H9 (cell line): ENCODE measurements at regions not wholly inside any gene's neighbourhood (a gene's known extent, or its start where the extent isn't known, plus 50 kb on each side); places are given as distances from the start of the nearest gene placed in this dataset.

ENCODE experiments used
- DNase-seq: peaks from one replicate; pipeline ENCODE4 v3.0.0-alpha.2; 2017
- H2AFZ ChIP-seq: one replicate; pipeline ENCODE4 v1.6.1; 2013; ENCODE audit warnings: mild to moderate bottlenecking, low read length, control low read depth, moderate library complexity
- H2AK5ac ChIP-seq: 2 replicates; pipeline ENCODE4 v1.6.1; 2013; ENCODE audit warnings: low read length, control low read depth, mixed read lengths; ENCODE audit not compliant: insufficient read length
- H2BK120ac ChIP-seq: one replicate; pipeline ENCODE4 v1.6.1; 2013; ENCODE audit warnings: low read depth, mild to moderate bottlenecking, low read length, control low read depth, inconsistent platforms; ENCODE audit not compliant: poor library complexity, severe bottlenecking
- H2BK12ac ChIP-seq: 2 replicates; pipeline ENCODE4 v1.6.1; 2013; ENCODE audit warnings: low read length, control low read depth, mixed read lengths, low read depth; ENCODE audit not compliant: insufficient read length
- H2BK15ac ChIP-seq: 2 replicates; pipeline ENCODE4 v1.6.1; 2013; ENCODE audit warnings: low read depth, low read length, control low read depth
- H2BK20ac ChIP-seq: one replicate; pipeline ENCODE4 v1.6.1; 2013; ENCODE audit warnings: low read depth, mild to moderate bottlenecking, low read length, control low read depth, inconsistent platforms; ENCODE audit not compliant: poor library complexity, severe bottlenecking
- H2BK5ac ChIP-seq: 2 replicates; pipeline ENCODE4 v1.6.1; 2013; ENCODE audit warnings: low read length, control low read depth, mixed read lengths; ENCODE audit not compliant: insufficient read length
- H3K14ac ChIP-seq: 2 replicates; pipeline ENCODE4 v1.6.1; 2013; ENCODE audit warnings: low read length, control low read depth; ENCODE audit not compliant: insufficient read depth
- H3K18ac ChIP-seq: 2 replicates; pipeline ENCODE4 v1.6.1; 2013; ENCODE audit warnings: low read depth, mild to moderate bottlenecking, mixed read lengths, low read length, control low read depth; ENCODE audit not compliant: insufficient read length
- H3K23ac ChIP-seq: 2 replicates; pipeline ENCODE4 v1.6.1; 2013; ENCODE audit warnings: low read length, control low read depth, mixed read lengths, low read depth; ENCODE audit not compliant: insufficient read length
- H3K23me2 ChIP-seq: 2 replicates; pipeline ENCODE4 v1.6.1; 2013; ENCODE audit warnings: low read depth, mild to moderate bottlenecking, mixed read lengths, low read length, control low read depth; ENCODE audit not compliant: insufficient read length, poor library complexity, severe bottlenecking
- H3K27ac ChIP-seq: 2 replicates; pipeline ENCODE4 v1.5.1; 2013; ENCODE audit warnings: low read length, control low read depth, mixed read lengths, low read depth; ENCODE audit not compliant: insufficient read length
- H3K27me3 ChIP-seq: 2 replicates; pipeline ENCODE4 v1.6.1; 2013; ENCODE audit warnings: low read length, control low read depth, inconsistent platforms; ENCODE audit not compliant: insufficient read depth
- H3K4ac ChIP-seq: 2 replicates; pipeline ENCODE4 v1.6.1; 2013; ENCODE audit warnings: low read depth, mild to moderate bottlenecking, control low read depth, inconsistent platforms, low read length, moderate library complexity
- H3K4me1 ChIP-seq: 2 replicates; pipeline ENCODE4 v1.6.1; 2013; ENCODE audit warnings: low read length, control low read depth, inconsistent platforms; ENCODE audit not compliant: insufficient read depth
- H3K4me2 ChIP-seq: 2 replicates; pipeline ENCODE4 v1.6.1; 2013; ENCODE audit warnings: low read length, control low read depth, mixed read lengths; ENCODE audit not compliant: insufficient read length, insufficient read depth
- H3K56ac ChIP-seq: 2 replicates; pipeline ENCODE4 v1.6.1; 2013; ENCODE audit warnings: low read depth, mild to moderate bottlenecking, mixed read lengths, low read length, control low read depth; ENCODE audit not compliant: insufficient read length
- H3K79me1 ChIP-seq: 2 replicates; pipeline ENCODE4 v1.6.1; 2013; ENCODE audit warnings: low read depth, mild to moderate bottlenecking, moderate library complexity, low read length, control low read depth, inconsistent platforms; ENCODE audit not compliant: insufficient read depth, poor library complexity, severe bottlenecking
- H3K79me2 ChIP-seq: 2 replicates; pipeline ENCODE4 v1.6.1; 2013; ENCODE audit warnings: low read length, control low read depth, inconsistent platforms; ENCODE audit not compliant: insufficient read depth
- H3K9ac ChIP-seq: 2 replicates; pipeline ENCODE4 v1.6.1; 2013; ENCODE audit warnings: low read length, control low read depth, mixed read lengths; ENCODE audit not compliant: insufficient read length; ENCODE audit errors: extremely low read depth
- H3K9me3 ChIP-seq: one replicate; pipeline ENCODE4 v1.6.1; 2013; ENCODE audit warnings: low read depth, low read length, inconsistent platforms; ENCODE audit not compliant: control insufficient read depth
- H3T11ph ChIP-seq: one replicate; pipeline ENCODE4 v1.6.1; 2013; ENCODE audit warnings: mild to moderate bottlenecking, low read length, control low read depth, inconsistent platforms
- H4K20me1 ChIP-seq: one replicate; pipeline ENCODE4 v1.6.1; 2013; ENCODE audit not compliant: control insufficient read depth, insufficient read length, insufficient read depth
- H4K5ac ChIP-seq: 2 replicates; pipeline ENCODE4 v1.6.1; 2013; ENCODE audit warnings: low read depth, mild to moderate bottlenecking, mixed read lengths, low read length, control low read depth; ENCODE audit not compliant: insufficient read length
- H4K8ac ChIP-seq: replicated peaks from 2 replicates; pipeline ENCODE4 v1.6.1; 2013; ENCODE audit warnings: low read length, control low read depth, mixed read lengths, low read depth; ENCODE audit not compliant: insufficient read length
- H4K91ac ChIP-seq: 2 replicates; pipeline ENCODE4 v1.6.1; 2013; ENCODE audit warnings: low read depth, mild to moderate bottlenecking, moderate library complexity, mixed read lengths, low read length, control low read depth; ENCODE audit not compliant: insufficient read length
- H3K27ac Mint-ChIP-seq, 3 experiments: 2 replicates in 2 of 3; 3 replicates in 1 of 3; pipeline ENCODE4 v1.8.0; 2020 to 2021; ENCODE audit warnings: mixed read lengths in 3 of 3, mild to moderate bottlenecking in 1 of 3, moderate library complexity in 1 of 3
- H3K27me3 Mint-ChIP-seq: 2 replicates; pipeline ENCODE4 v1.8.0; 2021; ENCODE audit warnings: low read depth, mild to moderate bottlenecking, moderate library complexity, mixed read lengths
- H3K36me3 Mint-ChIP-seq, 3 experiments: 2 replicates in 2 of 3; 3 replicates in 1 of 3; pipeline ENCODE4 v1.8.0; 2020 to 2021; ENCODE audit warnings: low read depth in 3 of 3, mixed read lengths in 3 of 3; ENCODE audit not compliant: insufficient read depth in 1 of 3
- H3K4me1 Mint-ChIP-seq, 2 experiments: 2 replicates each; pipeline ENCODE4 v1.8.0; 2020; ENCODE audit warnings: mixed read lengths in 2 of 2
- H3K4me3 Mint-ChIP-seq, 2 experiments: 2 replicates in 1 of 2; 3 replicates in 1 of 2; pipeline ENCODE4 v1.8.0; 2020 to 2021; ENCODE audit warnings: mild to moderate bottlenecking in 2 of 2, mixed read lengths in 2 of 2, moderate library complexity in 1 of 2
- H3K9me3 Mint-ChIP-seq, 2 experiments: 2 replicates in 1 of 2; 3 replicates in 1 of 2; pipeline ENCODE4 v1.8.0; 2020; ENCODE audit warnings: mild to moderate bottlenecking in 2 of 2, mixed read lengths in 2 of 2, moderate library complexity in 1 of 2
- CTCF ChIP-seq: fragments of 200-600 bp; sonication (generic); conservative IDR thresholded peaks from 3 replicates; pipeline ENCODE4 v1.8.0; 2021; ENCODE audit warnings: antibody characterized with exemption, mild to moderate bottlenecking
- WGBS: extraction: QIAGEN DNeasy Blood & Tissue Kit; methylation state at CpG from one replicate; pipeline ENCODE4 v1.1.7; 2013; ENCODE audit warnings: missing lambda C conversion rate, low lambda C conversion rate, mixed read lengths; ENCODE audit not compliant: insufficient read length; ENCODE audit errors: extremely low coverage; 5-methylcytosine and 5-hydroxymethylcytosine counted together

- H3K9me3 Mint-ChIP-seq: peaks cover 12 to 15% of the 10 kb centered on the region in 2 experiments
- no peak overlapping the region for H4K8ac ChIP-seq
- H2AFZ ChIP-seq: no peak overlapping the region
- H3K4me2 ChIP-seq: no peak overlapping the region
- no peak overlapping the region for H3K14ac ChIP-seq
- no peak overlapping the region for H3T11ph ChIP-seq
- no peak overlapping the region for H2AK5ac ChIP-seq
- H3K4me1 ChIP-seq: no peaks in the 10 kb centered on the region
- H3K79me2 ChIP-seq: no peaks in the 10 kb centered on the region
- H3K79me1 ChIP-seq: no peaks in the 10 kb centered on the region
- H3K27me3 ChIP-seq: no peaks in the 10 kb centered on the region
- no peak overlapping the region for H2BK120ac ChIP-seq
- no peaks in the 10 kb centered on the region for H3K9me3 ChIP-seq
- no peak overlapping the region for H2BK15ac ChIP-seq
- no peaks in the 10 kb centered on the region for H3K4me1 Mint-ChIP-seq
- no peaks in the 10 kb centered on the region for H3K23me2 ChIP-seq
- no peak overlapping the region for H3K9ac ChIP-seq
- no CpG with 5 or more reads among the region's 8 CpGs for WGBS
- H4K20me1 ChIP-seq: no peaks in the 10 kb centered on the region
- H3K56ac ChIP-seq: no peak overlapping the region
- H3K4ac ChIP-seq: no peak overlapping the region
- no peak overlapping the region for H3K18ac ChIP-seq
- no peak for DNase-seq
- H3K23ac ChIP-seq: no peak overlapping the region
- no peaks in the 10 kb centered on the region for H3K27me3 Mint-ChIP-seq
- no peak for TF ChIP-seq CTCF
- H2BK5ac ChIP-seq: no peak overlapping the region
- no peak overlapping the region for H4K5ac ChIP-seq
- H3K36me3 Mint-ChIP-seq: peaks cover 6 to 15% (median 13%) of the 10 kb centered on the region in 3 experiments
- H2BK20ac ChIP-seq: no peak overlapping the region
- no peak overlapping the region for H3K27ac Mint-ChIP-seq
- no peak overlapping the region for H3K4me3 Mint-ChIP-seq
- H3K27ac ChIP-seq: no peak overlapping the region
- H4K91ac ChIP-seq: no peak overlapping the region
- no peak overlapping the region for H2BK12ac ChIP-seq
These were observed 807.9 kb downstream of the C4orf33 start for GRCh38 chr4:129903861-129904260.
